H1 (cell line): ENCODE measurements at regions not wholly inside any gene's neighbourhood (a gene's known extent, or its start where the extent isn't known, plus 50 kb on each side); places are given as distances from the start of the nearest gene placed in this dataset.

Source experiments
- CTCF ChIA-PET: fragments of 300-600 bp; sonication (Branson Sonifier 250); formaldehyde crosslinking; loops from one replicate; lab custom pipeline; 2021; ENCODE audit not compliant: partially characterized antibody; lab: Charles Lee
- POLR2A ChIA-PET: fragments of 300-600 bp; sonication (Branson Sonifier 250); formaldehyde crosslinking; loops from one replicate; lab custom pipeline; 2021; ENCODE audit warnings: inconsistent platforms; ENCODE audit not compliant: partially characterized antibody; lab: Charles Lee
- DNase-seq, 2 experiments: peaks; one replicate each; pipeline versions ENCODE4 v3.0.0 to v3.0.0-alpha.2; 2010 to 2022; ENCODE audit warnings: low spot score in 2 of 2, low read depth in 1 of 2, mixed read lengths in 1 of 2
- FAIRE-seq: peaks from 2 replicates; lab custom pipeline; 2011; peaks lifted over from hg19 to GRCh38; lab: Jason Lieb, UNC
- H2AFZ ChIP-seq: 2 replicates; pipeline ENCODE4 v1.8.1; 2012; ENCODE audit warnings: low read length, inconsistent platforms
- H2AK5ac ChIP-seq: 2 replicates; pipeline ENCODE4 v1.6.1; 2013; ENCODE audit warnings: low read depth, low read length
- H2BK120ac ChIP-seq: replicated peaks from 2 replicates; pipeline ENCODE3; 2013; ENCODE audit warnings: low read depth, low read length, inconsistent platforms
- H2BK12ac ChIP-seq: 2 replicates; pipeline ENCODE4 v1.6.1; 2013; ENCODE audit warnings: low read depth, low read length
- H2BK15ac ChIP-seq: 2 replicates; pipeline ENCODE4 v1.6.1; 2013; ENCODE audit warnings: low read length
- H2BK20ac ChIP-seq: 2 replicates; pipeline ENCODE4 v1.6.1; 2013; ENCODE audit warnings: low read length
- H2BK5ac ChIP-seq: 2 replicates; pipeline ENCODE4 v1.6.1; 2013; ENCODE audit warnings: low read depth, low read length
- H3K14ac ChIP-seq: 2 replicates; pipeline ENCODE4 v1.6.1; 2013; ENCODE audit warnings: inconsistent platforms; ENCODE audit not compliant: insufficient read length
- H3K18ac ChIP-seq: 2 replicates; pipeline ENCODE4 v1.6.1; 2013; ENCODE audit warnings: low read length; ENCODE audit errors: extremely low read depth
- H3K23ac ChIP-seq: 2 replicates; pipeline ENCODE4 v1.6.1; 2013; ENCODE audit warnings: inconsistent platforms; ENCODE audit not compliant: insufficient read length
- H3K23me2 ChIP-seq: 2 replicates; pipeline ENCODE4 v1.6.1; 2013; ENCODE audit warnings: low read depth, low read length
- H3K27ac ChIP-seq: 2 replicates; pipeline ENCODE4 v1.6.1; 2011; ENCODE audit warnings: low read depth, low read length, inconsistent platforms
- H3K27me3 ChIP-seq, 4 experiments: replicated peaks in 1 of 4; 1 replicate in 1 of 4; 2 replicates in 3 of 4; pipeline versions ENCODE4 v1.6.1 to v1.8.1; 2011 to 2013; ENCODE audit warnings: low read length in 3 of 4, mild to moderate bottlenecking in 3 of 4, inconsistent platforms in 2 of 4, mixed read lengths in 2 of 4, moderate library complexity in 1 of 4; ENCODE audit not compliant: control insufficient read depth in 3 of 4, insufficient read depth in 3 of 4; ENCODE audit errors: extremely low read depth in 1 of 4
- H3K36me3 ChIP-seq, 4 experiments: 2 replicates each; pipeline versions ENCODE4 v1.6.1 to v1.8.1; 2011 to 2013; ENCODE audit warnings: mild to moderate bottlenecking in 4 of 4, low read length in 3 of 4, moderate library complexity in 2 of 4, control low read depth in 1 of 4, inconsistent platforms in 1 of 4; ENCODE audit not compliant: insufficient read depth in 4 of 4, control insufficient read depth in 2 of 4
- H3K4ac ChIP-seq: replicated peaks from 2 replicates; pipeline ENCODE3; 2013; ENCODE audit warnings: low read length, low read depth, mixed read lengths, inconsistent platforms; ENCODE audit not compliant: insufficient read length
- H3K4me1 ChIP-seq, 4 experiments: replicated peaks in 1 of 4; 1 replicate in 1 of 4; 2 replicates in 3 of 4; pipeline versions ENCODE4 v1.6.1 to v1.8.1; 2011 to 2013; ENCODE audit warnings: low read length in 3 of 4, inconsistent platforms in 2 of 4, mixed read lengths in 1 of 4; ENCODE audit not compliant: insufficient read depth in 4 of 4, control insufficient read depth in 3 of 4
- H3K4me2 ChIP-seq, 2 experiments: 2 replicates each; pipeline versions ENCODE4 v1.6.1 to v1.8.1; 2011 to 2013; ENCODE audit warnings: low read depth in 2 of 2, low read length in 2 of 2, control low read depth in 1 of 2, inconsistent platforms in 1 of 2, mild to moderate bottlenecking in 1 of 2; ENCODE audit not compliant: insufficient read depth in 1 of 2
- H3K4me3 ChIP-seq, 4 experiments: fragments of 200-600, 300-600 bp in 1 of 4; sonication (generic), shearing (Covaris generic), sonication (Bioruptor Twin) in 1 of 4; 2 replicates each; pipeline versions ENCODE4 v1.5.1 to v1.8.1; 2011 to 2016; ENCODE audit warnings: low read length in 4 of 4, low read depth in 3 of 4, control low read depth in 2 of 4, inconsistent platforms in 2 of 4, mild to moderate bottlenecking in 2 of 4, mixed read lengths in 1 of 4, moderate library complexity in 1 of 4; ENCODE audit not compliant: insufficient read depth in 2 of 4; ENCODE audit errors: extremely low read depth in 1 of 4
- H3K56ac ChIP-seq: replicated peaks from 2 replicates; pipeline ENCODE3; 2013; ENCODE audit warnings: low read depth, mild to moderate bottlenecking, mixed read lengths, low read length, inconsistent platforms; ENCODE audit not compliant: insufficient read length
- H3K79me1 ChIP-seq: 2 replicates; pipeline ENCODE4 v1.6.1; 2013; ENCODE audit warnings: low read depth, low read length, control low read depth
- H3K79me2 ChIP-seq, 2 experiments: 2 replicates each; pipeline versions ENCODE4 v1.6.1 to v1.8.1; 2012 to 2013; ENCODE audit warnings: low read length in 2 of 2, mild to moderate bottlenecking in 2 of 2, inconsistent platforms in 1 of 2; ENCODE audit not compliant: insufficient read depth in 2 of 2, control insufficient read depth in 1 of 2
- H3K9ac ChIP-seq, 4 experiments: replicated peaks in 1 of 4; 1 replicate in 1 of 4; 2 replicates in 3 of 4; pipeline versions ENCODE4 v1.6.1 to v1.8.1; 2011 to 2013; ENCODE audit warnings: low read depth in 3 of 4, low read length in 3 of 4, control low read depth in 2 of 4, mild to moderate bottlenecking in 2 of 4, moderate library complexity in 2 of 4, inconsistent platforms in 1 of 4; ENCODE audit errors: extremely low read depth in 1 of 4
- H3K9me3 ChIP-seq, 2 experiments: 2 replicates each; pipeline versions ENCODE4 v1.6.1 to v1.8.1; 2012 to 2013; ENCODE audit warnings: mild to moderate bottlenecking in 2 of 2, moderate library complexity in 2 of 2, control low read depth in 1 of 2, inconsistent platforms in 1 of 2, low read depth in 1 of 2, low read length in 1 of 2, mixed read lengths in 1 of 2; ENCODE audit not compliant: insufficient read depth in 2 of 2
- H4K20me1 ChIP-seq, 2 experiments: replicated peaks in 1 of 2; 2 replicates each; pipeline versions ENCODE3 to v1.8.1; 2011 to 2013; ENCODE audit warnings: inconsistent platforms in 2 of 2, low read length in 2 of 2, mild to moderate bottlenecking in 1 of 2; ENCODE audit not compliant: insufficient read depth in 2 of 2, control insufficient read depth in 1 of 2
- H4K5ac ChIP-seq: 2 replicates; pipeline ENCODE4 v1.6.1; 2013; ENCODE audit warnings: low read length, low read depth, mixed read lengths, inconsistent platforms; ENCODE audit not compliant: insufficient read length
- H4K8ac ChIP-seq: 2 replicates; pipeline ENCODE4 v1.8.0; 2013; ENCODE audit warnings: mild to moderate bottlenecking, moderate library complexity, low read length, inconsistent platforms; ENCODE audit not compliant: insufficient read depth; ENCODE audit errors: extremely low read depth
- H4K91ac ChIP-seq: replicated peaks from 2 replicates; pipeline ENCODE3; 2013; ENCODE audit warnings: low read length, mixed read lengths, inconsistent platforms; ENCODE audit not compliant: insufficient read length
- TAF1 ChIP-seq: IDR thresholded peaks from 2 replicates; pipeline ENCODE4 v1.6.1; 2011; ENCODE audit warnings: mild to moderate bottlenecking, low read depth, low read length
- WGBS, 2 experiments: shearing (Covaris generic) in 1 of 2; methylation state at CpG; one replicate each; pipeline versions ENCODE4 v1.1.6 to v1.1.7; 2013 to 2015; ENCODE audit warnings: low lambda C conversion rate in 2 of 2, mixed read lengths in 2 of 2, inconsistent platforms in 1 of 2, low coverage in 1 of 2, missing lambda C conversion rate in 1 of 2; ENCODE audit not compliant: insufficient replicate concordance in 2 of 2, insufficient coverage in 1 of 2, insufficient read length in 1 of 2; ENCODE audit errors: extremely low coverage in 1 of 2, missing lambda C conversion rate in 1 of 2; 5-methylcytosine and 5-hydroxymethylcytosine counted together

GRCh38 chr3:98646680-98647079, 53.3 kb upstream of the CPOX start:
- Histone ChIP-seq H3K4ac (no peak overlapping the region), H3K36me3 (no peaks in the 10 kb centered on the region), H3K23me2 (no peaks in the 10 kb centered on the region), H2BK5ac (no peak overlapping the region), H3K9me3 (no peaks in the 10 kb centered on the region), H4K20me1 (no peaks in the 10 kb centered on the region), H4K91ac (no peak overlapping the region), H4K5ac (no peak overlapping the region), H3K23ac (no peak overlapping the region), H3K4me2 (no peak overlapping the region), H4K8ac (no peak overlapping the region), H3K79me1 (no peaks in the 10 kb centered on the region), H3K4me1 (peaks cover 0 to 3% (median 0%) of the 10 kb centered on the region in 4 experiments; a peak in 2 of 7 replicates), H2BK20ac (no peak overlapping the region), H2AK5ac (no peak overlapping the region), H3K14ac (no peak overlapping the region), H2BK15ac (no peak overlapping the region), H2AFZ (no peak overlapping the region), H2BK120ac (no peak overlapping the region), H3K9ac (no peak overlapping the region), H3K27ac (no peak overlapping the region), H3K18ac (no peak overlapping the region), H3K4me3 (no peak overlapping the region), H3K79me2 (no peaks in the 10 kb centered on the region), H3K27me3 (no peaks in the 10 kb centered on the region), H3K56ac (no peak overlapping the region), H2BK12ac (no peak overlapping the region)
- 85% methylated on average over 2 of the region's 2 CpGs; no CpG with 5 or more reads in 1 of the 2 experiments for WGBS, 2 experiments
- no peak for TF ChIP-seq TAF1
- DNase-seq (no peak), FAIRE-seq (no peak)
- CTCF ChIA-PET = interaction anchor here (1.3 to 2.1 kb wide), 2 partner anchors 10 to 36 kb away, joined by 3 to 8 read pairs; no protein-coding TSS in a partner anchor
- POLR2A ChIA-PET = no interaction called here
